HEK293T (cell line): ENCODE measurements at regions not wholly inside any gene's neighbourhood (a gene's known extent, or its start where the extent isn't known, plus 50 kb on each side); places are given as distances from the start of the nearest gene placed in this dataset.

Source experiments
- ARNT ChIP-seq: fragments of 450-650 bp; IDR thresholded peaks from 2 replicates; pipeline ENCODE4 v1.6.1; 2017; ENCODE audit warnings: mild to moderate bottlenecking
- CTBP1 ChIP-seq: fragments of 450-650 bp; IDR thresholded peaks from 2 replicates; pipeline ENCODE4 v1.6.1; 2016; ENCODE audit warnings: borderline replicate concordance
- ELF4 ChIP-seq: fragments of 450-650 bp; IDR thresholded peaks from 2 replicates; pipeline ENCODE4 v1.6.1; 2017; ENCODE audit warnings: antibody characterized with exemption
- FOXA1 ChIP-seq: fragments of 450-650 bp; IDR thresholded peaks from 2 replicates; pipeline ENCODE4 v1.6.1; 2016; ENCODE audit warnings: mild to moderate bottlenecking
- FOXK2 ChIP-seq: fragments of 450-650 bp; IDR thresholded peaks from 2 replicates; pipeline ENCODE4 v1.6.1; 2016; ENCODE audit warnings: mild to moderate bottlenecking
- FOXM1 ChIP-seq: fragments of 450-650 bp; IDR thresholded peaks from 2 replicates; pipeline ENCODE4 v1.6.1; 2017; ENCODE audit warnings: mild to moderate bottlenecking, borderline replicate concordance
- HDGF ChIP-seq: fragments of 450-650 bp; IDR thresholded peaks from 2 replicates; pipeline ENCODE4 v1.6.1; 2017; ENCODE audit warnings: antibody characterized with exemption, borderline replicate concordance
- L3MBTL2 ChIP-seq: fragments of 450-650 bp; conservative IDR thresholded peaks from 2 replicates; pipeline ENCODE4 v1.6.1; 2016; ENCODE audit warnings: mild to moderate bottlenecking
- LEF1 ChIP-seq: fragments of 450-650 bp; IDR thresholded peaks from 2 replicates; pipeline ENCODE4 v1.6.1; 2017; ENCODE audit warnings: mild to moderate bottlenecking, borderline replicate concordance
- NFRKB ChIP-seq: fragments of 450-650 bp; IDR thresholded peaks from 2 replicates; pipeline ENCODE4 v1.6.1; 2016; ENCODE audit warnings: mild to moderate bottlenecking, moderate library complexity
- SP1 ChIP-seq: fragments of 450-650 bp; IDR thresholded peaks from 2 replicates; pipeline ENCODE4 v1.6.1; 2017
- SUZ12 ChIP-seq: fragments of 450-650 bp; IDR thresholded peaks from 2 replicates; pipeline ENCODE4 v1.6.1; 2016; ENCODE audit warnings: mild to moderate bottlenecking
- ZNF384 ChIP-seq: fragments of 450-650 bp; IDR thresholded peaks from 2 replicates; pipeline ENCODE4 v1.6.1; 2016
- TF ChIP-seq, protein P1 (sequence below): fragments of 450-650 bp; IDR thresholded peaks from 2 replicates; pipeline ENCODE4 v1.6.1; 2016

DNA sequence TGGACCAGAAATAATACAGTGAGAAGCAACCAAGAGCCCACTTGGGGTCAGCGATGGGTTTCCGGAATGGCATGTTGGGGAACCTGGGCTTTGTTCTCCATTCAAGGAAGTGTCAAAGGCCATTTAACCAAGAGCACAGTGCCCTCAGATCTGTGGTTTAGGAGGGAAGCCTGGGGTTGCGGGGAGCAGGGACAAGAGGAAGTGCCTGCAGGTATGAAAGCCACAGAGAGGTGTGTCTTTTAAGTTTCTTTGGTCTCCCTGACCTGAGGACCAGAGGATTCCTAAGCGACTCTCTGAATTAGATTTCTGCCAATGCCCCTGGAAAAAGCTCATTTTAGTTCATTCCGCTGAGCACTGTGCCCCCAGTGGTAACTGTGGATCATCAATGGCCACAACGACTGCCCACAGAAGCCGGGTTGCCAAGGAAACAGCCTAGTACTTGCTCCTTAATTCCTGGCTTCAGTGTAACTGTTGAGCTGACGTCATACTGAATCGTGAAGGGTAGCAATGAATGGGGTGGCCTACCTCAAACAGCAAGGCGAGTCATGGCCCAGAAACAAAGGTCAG is 107.3 kb upstream of the SPIN1 start:
- no peak for TF ChIP-seq FOXM1
- TF ChIP-seq NFRKB: no peak
- no peak for TF ChIP-seq ELF4
- TF ChIP-seq ARNT: no peak
- TF ChIP-seq SUZ12: no peak
- TF ChIP-seq CTBP1: no peak
- TF ChIP-seq FOXA1: no peak
- TF ChIP-seq ZNF384: no peak
- TF ChIP-seq L3MBTL2: no peak
- TF ChIP-seq HDGF: no peak
- no peak for TF ChIP-seq FOXK2
- no peak for TF ChIP-seq SP1
- TF ChIP-seq, protein P1, sequence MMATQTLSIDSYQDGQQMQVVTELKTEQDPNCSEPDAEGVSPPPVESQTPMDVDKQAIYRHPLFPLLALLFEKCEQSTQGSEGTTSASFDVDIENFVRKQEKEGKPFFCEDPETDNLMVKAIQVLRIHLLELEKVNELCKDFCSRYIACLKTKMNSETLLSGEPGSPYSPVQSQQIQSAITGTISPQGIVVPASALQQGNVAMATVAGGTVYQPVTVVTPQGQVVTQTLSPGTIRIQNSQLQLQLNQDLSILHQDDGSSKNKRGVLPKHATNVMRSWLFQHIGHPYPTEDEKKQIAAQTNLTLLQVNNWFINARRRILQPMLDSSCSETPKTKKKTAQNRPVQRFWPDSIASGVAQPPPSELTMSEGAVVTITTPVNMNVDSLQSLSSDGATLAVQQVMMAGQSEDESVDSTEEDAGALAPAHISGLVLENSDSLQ: no peak
- no peak for TF ChIP-seq LEF1
